Kidney (tissue), 13 donors: ENCODE measurements at regions not wholly inside any gene's neighbourhood (a gene's known extent, or its start where the extent isn't known, plus 50 kb on each side); places are given as distances from the start of the nearest gene placed in this dataset.

ENCODE experiments used
- DNase-seq, 5 donors: peaks; one replicate each; pipeline ENCODE4 v3.0.0-alpha.2; 2013 to 2020
- FAIRE-seq: peaks from 2 replicates; lab custom pipeline; 2012; peaks lifted over from hg19 to GRCh38; lab: Jason Lieb, UNC
- H3K27ac ChIP-seq, 2 donors: one replicate each; pipeline ENCODE4 v1.7.0; 2013; ENCODE audit warnings: low read depth in 2 of 2, low read length in 2 of 2, inconsistent platforms in 1 of 2
- H3K27me3 ChIP-seq: one replicate; pipeline ENCODE4 v1.7.1; 2013; ENCODE audit warnings: low read length, inconsistent platforms; ENCODE audit not compliant: control insufficient read depth, insufficient read depth
- H3K36me3 ChIP-seq, 3 donors: one replicate each; pipeline versions ENCODE4 v1.7.0 to v1.7.1; 2013; ENCODE audit warnings: low read length in 3 of 3, control low read depth in 1 of 3, inconsistent platforms in 1 of 3; ENCODE audit not compliant: insufficient read depth in 3 of 3, control insufficient read depth in 2 of 3
- H3K4me1 ChIP-seq, 3 donors: one replicate each; pipeline versions ENCODE4 v1.7.0 to v1.7.1; 2013; ENCODE audit warnings: low read length in 3 of 3, inconsistent platforms in 1 of 3, low read depth in 1 of 3; ENCODE audit not compliant: control insufficient read depth in 2 of 3, insufficient read depth in 2 of 3
- H3K4me3 ChIP-seq, 3 donors: one replicate each; pipeline versions ENCODE4 v1.7.0 to v1.8.1; 2013; ENCODE audit warnings: low read length in 3 of 3, control low read depth in 1 of 3, inconsistent platforms in 1 of 3
- H3K9ac ChIP-seq, 3 donors: one replicate each; pipeline versions ENCODE4 v1.7.0 to v1.7.1; 2013; ENCODE audit warnings: low read length in 3 of 3, control low read depth in 1 of 3, inconsistent platforms in 1 of 3
- H3K9me3 ChIP-seq, 3 donors: one replicate each; pipeline versions ENCODE4 v1.7.0 to v1.7.1; 2013; ENCODE audit warnings: low read length in 3 of 3, control low read depth in 1 of 3, inconsistent platforms in 1 of 3; ENCODE audit not compliant: control insufficient read depth in 2 of 3, insufficient read depth in 1 of 3
- intact Hi-C: fragments of 100-400 bp; cut with DNase I; formaldehyde crosslinking; loops from one replicate; pipeline ENCODE4 v1.11.1; 2022
- TF ChIP-seq, protein P1 (sequence below): IDR thresholded peaks from 3 replicates; pipeline ENCODE4 v1.5.1; 2012; ENCODE audit warnings: mild to moderate bottlenecking, moderate library complexity, borderline replicate concordance; ENCODE audit not compliant: insufficient read depth; ENCODE audit errors: extremely low read depth
- donor health status: control.
- donor health status: control.
- donor health status: control.
- donor health status: control.
- donor health status: control.
- donor health status: DM: yes; HTN: yes; CAD: no.
- donor health status: Normal renal cell carcinoma (clear cell type).

DNA sequence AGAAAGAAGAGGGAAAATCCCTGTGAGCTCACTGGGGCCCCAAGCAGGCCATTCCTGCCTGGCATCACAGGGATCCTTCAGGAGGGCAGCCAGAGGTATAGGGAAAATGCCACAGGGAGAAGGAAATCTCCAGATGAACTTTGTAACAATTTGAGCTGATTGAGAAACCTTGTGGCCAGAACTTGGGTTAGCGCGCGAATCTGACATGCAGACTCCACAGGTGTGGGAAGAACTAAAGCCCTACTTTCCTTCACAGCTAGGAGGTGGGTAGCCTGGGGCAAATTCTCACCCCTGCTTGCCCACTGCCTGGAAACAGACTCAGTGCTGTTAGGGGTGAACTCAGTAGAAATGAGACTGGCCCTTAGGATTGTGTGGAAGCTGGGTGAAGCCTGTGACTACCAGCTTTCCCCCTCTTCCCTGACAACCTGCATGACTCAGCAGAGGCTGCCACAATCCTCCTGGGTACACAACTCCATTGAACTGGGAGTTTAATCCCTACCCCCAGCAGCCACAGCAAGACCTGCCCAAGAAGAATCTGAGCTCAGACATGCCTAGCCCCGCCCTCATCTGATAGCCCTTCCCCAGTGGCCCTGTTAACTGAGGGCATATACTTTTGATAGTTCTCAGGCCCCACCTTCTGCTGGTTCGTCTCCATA lies 57.2 kb upstream of the USP9Y start:
- no peak overlapping the region for H3K27ac ChIP-seq
- no peak for DNase-seq
- FAIRE-seq = no peak
- no peak overlapping the region for H3K9ac ChIP-seq
- TF ChIP-seq, protein P1, sequence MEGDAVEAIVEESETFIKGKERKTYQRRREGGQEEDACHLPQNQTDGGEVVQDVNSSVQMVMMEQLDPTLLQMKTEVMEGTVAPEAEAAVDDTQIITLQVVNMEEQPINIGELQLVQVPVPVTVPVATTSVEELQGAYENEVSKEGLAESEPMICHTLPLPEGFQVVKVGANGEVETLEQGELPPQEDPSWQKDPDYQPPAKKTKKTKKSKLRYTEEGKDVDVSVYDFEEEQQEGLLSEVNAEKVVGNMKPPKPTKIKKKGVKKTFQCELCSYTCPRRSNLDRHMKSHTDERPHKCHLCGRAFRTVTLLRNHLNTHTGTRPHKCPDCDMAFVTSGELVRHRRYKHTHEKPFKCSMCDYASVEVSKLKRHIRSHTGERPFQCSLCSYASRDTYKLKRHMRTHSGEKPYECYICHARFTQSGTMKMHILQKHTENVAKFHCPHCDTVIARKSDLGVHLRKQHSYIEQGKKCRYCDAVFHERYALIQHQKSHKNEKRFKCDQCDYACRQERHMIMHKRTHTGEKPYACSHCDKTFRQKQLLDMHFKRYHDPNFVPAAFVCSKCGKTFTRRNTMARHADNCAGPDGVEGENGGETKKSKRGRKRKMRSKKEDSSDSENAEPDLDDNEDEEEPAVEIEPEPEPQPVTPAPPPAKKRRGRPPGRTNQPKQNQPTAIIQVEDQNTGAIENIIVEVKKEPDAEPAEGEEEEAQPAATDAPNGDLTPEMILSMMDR = no peak
- intact Hi-C loops = no loop called here
- H3K9me3 ChIP-seq = no peaks in the 10 kb centered on the region
- H3K27me3 ChIP-seq = no peaks in the 10 kb centered on the region
- H3K4me3 ChIP-seq = no peak overlapping the region
- no peaks in the 10 kb centered on the region for H3K36me3 ChIP-seq
- H3K4me1 ChIP-seq = no peaks in the 10 kb centered on the region

DNA sequence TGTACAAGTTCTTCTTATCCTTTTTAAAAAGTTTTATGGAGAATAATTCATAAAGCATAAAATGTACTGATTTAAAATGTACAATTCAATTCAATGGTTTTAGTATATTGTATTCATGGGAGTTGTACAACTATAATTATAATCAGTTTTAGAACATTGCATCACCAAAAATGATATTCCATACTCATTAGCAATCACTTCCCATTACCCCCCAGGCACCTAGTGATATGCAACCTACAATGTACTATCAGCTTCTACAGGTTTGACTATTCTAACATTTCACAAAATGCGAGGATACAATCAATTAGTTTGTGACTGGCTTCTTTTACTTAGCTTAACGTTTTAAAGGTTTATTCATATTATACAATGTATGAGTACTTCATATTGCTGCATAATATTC lies 49.9 kb upstream of the USP9Y start:
- no peaks in the 10 kb centered on the region for H3K4me1 ChIP-seq
- no peak overlapping the region for H3K9ac ChIP-seq
- intact Hi-C loops = no loop called here
- H3K36me3 ChIP-seq = no peaks in the 10 kb centered on the region
- no peak overlapping the region for H3K27ac ChIP-seq
- H3K27me3 ChIP-seq = no peaks in the 10 kb centered on the region
- DNase-seq (no peak), FAIRE-seq (no peak)
- H3K9me3 ChIP-seq = no peaks in the 10 kb centered on the region
- TF ChIP-seq, protein P1 = no peak
- no peak overlapping the region for H3K4me3 ChIP-seq
